Body of pancreas (tissue), 4 donors: ENCODE measurements at regions not wholly inside any gene's neighbourhood (a gene's known extent, or its start where the extent isn't known, plus 50 kb on each side); places are given as distances from the start of the nearest gene placed in this dataset.

Experiments used
- ATAC-seq: fragments of 150-250 bp; one replicate; pipeline ENCODE4 v1.9.1; 2016
- DNase-seq, 4 donors: peaks; one replicate each; pipeline ENCODE4 v3.0.0-alpha.2; 2019
- H3K27ac ChIP-seq, 4 donors: fragments of 200-600 bp; sonication (generic); 1 replicate in 3 of 4; 2 replicates in 1 of 4; pipeline versions ENCODE4 v1.5.1 to v1.6.1; 2016 to 2019; ENCODE audit warnings: mild to moderate bottlenecking in 1 of 4, mixed read lengths in 1 of 4, moderate library complexity in 1 of 4
- H3K27me3 ChIP-seq, 2 donors: fragments of 200-600 bp; sonication (generic); one replicate each; pipeline ENCODE4 v1.6.0; 2016; ENCODE audit warnings: mild to moderate bottlenecking in 1 of 2
- H3K36me3 ChIP-seq, 2 donors: fragments of 200-600 bp; sonication (generic); replicated peaks in 1 of 2; 2 replicates each; pipeline ENCODE4 v1.5.1; 2016; ENCODE audit warnings: low read depth in 2 of 2; ENCODE audit not compliant: insufficient read depth in 1 of 2
- H3K4me1 ChIP-seq: fragments of 200-600 bp; sonication (generic); one replicate; pipeline ENCODE4 v1.6.0; 2016
- H3K4me3 ChIP-seq, 2 donors: fragments of 200-600 bp; sonication (generic); 1 replicate in 1 of 2; 2 replicates in 1 of 2; pipeline ENCODE4 v1.5.1; 2016 to 2019
- H3K9me3 ChIP-seq, 3 donors: fragments of 200-600 bp; sonication (generic); 1 replicate in 2 of 3; 2 replicates in 1 of 3; pipeline ENCODE4 v1.5.1; 2016
- POLR2A ChIP-seq, 3 donors: fragments of 450-650 bp; IDR thresholded peaks; one replicate each; pipeline ENCODE4 v1.6.1; 2016; ENCODE audit warnings: antibody characterized with exemption in 3 of 3, mild to moderate bottlenecking in 2 of 3
- WGBS, 2 donors: methylation state at CpG; one replicate each; pipeline ENCODE4 v1.1.5; 2017; 5-methylcytosine and 5-hydroxymethylcytosine counted together
- intact Hi-C: fragments of 100-400 bp; cut with DNase I; formaldehyde crosslinking; loops from one replicate; pipeline ENCODE4 v1.15.1; 2023
- TF ChIP-seq, protein P1 (sequence below), 7 experiments: fragments of 450-650 bp in 4 of 7; fragments of 200-600 bp in 3 of 7; sonication (generic) in 3 of 7; IDR thresholded peaks; one replicate each; pipeline ENCODE4 v1.5.1; 2016 to 2019; ENCODE audit warnings: antibody characterized with exemption in 7 of 7

DNA sequence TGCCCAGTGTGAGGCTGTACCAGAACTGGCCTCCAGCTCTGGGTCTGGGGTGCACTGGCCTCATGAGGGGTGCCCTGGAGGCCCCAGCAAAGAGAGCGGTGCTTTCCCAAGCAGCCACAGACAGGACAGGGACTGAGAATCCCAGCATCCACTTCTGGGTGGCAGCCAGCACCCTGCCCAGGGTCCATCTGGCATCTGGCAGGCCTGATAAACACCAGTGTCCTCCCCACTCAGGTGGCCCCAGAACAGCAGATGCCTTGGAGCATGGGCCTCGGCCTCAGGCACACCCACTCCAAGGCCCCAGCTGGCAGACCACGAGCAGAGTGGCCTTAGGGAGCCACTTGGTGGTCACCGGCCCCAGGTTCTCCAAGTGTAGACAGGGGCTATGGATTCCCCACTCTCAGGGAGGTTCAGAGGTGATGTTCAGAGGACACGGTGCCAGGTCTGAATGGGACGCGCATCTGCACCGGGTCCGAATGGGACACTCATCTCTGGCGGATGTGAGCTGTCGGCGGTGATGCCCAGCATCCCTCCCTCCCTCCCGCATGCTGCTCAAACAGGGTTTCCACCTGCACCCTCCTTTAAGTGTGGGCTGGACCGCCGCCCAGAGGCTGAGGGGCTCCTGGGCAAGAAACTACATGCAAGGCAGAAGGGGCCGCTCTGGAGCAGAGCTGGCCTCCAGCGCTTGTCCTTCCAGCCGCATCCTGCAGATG, 82.2 kb upstream of the GPC1 start:
- WGBS, 2 donors: 84 to 90% methylated on average over 8 to 18 of the region's 18 CpGs
- no peaks in the 10 kb centered on the region for H3K36me3 ChIP-seq
- no peak for TF ChIP-seq POLR2A (IDR thresholded peaks at IDR 0.05)
- TF ChIP-seq, protein P1, sequence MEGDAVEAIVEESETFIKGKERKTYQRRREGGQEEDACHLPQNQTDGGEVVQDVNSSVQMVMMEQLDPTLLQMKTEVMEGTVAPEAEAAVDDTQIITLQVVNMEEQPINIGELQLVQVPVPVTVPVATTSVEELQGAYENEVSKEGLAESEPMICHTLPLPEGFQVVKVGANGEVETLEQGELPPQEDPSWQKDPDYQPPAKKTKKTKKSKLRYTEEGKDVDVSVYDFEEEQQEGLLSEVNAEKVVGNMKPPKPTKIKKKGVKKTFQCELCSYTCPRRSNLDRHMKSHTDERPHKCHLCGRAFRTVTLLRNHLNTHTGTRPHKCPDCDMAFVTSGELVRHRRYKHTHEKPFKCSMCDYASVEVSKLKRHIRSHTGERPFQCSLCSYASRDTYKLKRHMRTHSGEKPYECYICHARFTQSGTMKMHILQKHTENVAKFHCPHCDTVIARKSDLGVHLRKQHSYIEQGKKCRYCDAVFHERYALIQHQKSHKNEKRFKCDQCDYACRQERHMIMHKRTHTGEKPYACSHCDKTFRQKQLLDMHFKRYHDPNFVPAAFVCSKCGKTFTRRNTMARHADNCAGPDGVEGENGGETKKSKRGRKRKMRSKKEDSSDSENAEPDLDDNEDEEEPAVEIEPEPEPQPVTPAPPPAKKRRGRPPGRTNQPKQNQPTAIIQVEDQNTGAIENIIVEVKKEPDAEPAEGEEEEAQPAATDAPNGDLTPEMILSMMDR (IDR thresholded peaks at IDR 0.05): no peak
- no peaks in the 10 kb centered on the region for H3K9me3 ChIP-seq
- no peak for ATAC-seq
- H3K27me3 ChIP-seq: no peaks in the 10 kb centered on the region
- no peak for DNase-seq
- no peak overlapping the region for H3K27ac ChIP-seq
- H3K4me3 ChIP-seq: no peak overlapping the region
- H3K4me1 ChIP-seq: no peaks in the 10 kb centered on the region
- intact Hi-C loops: no loop called here

DNA sequence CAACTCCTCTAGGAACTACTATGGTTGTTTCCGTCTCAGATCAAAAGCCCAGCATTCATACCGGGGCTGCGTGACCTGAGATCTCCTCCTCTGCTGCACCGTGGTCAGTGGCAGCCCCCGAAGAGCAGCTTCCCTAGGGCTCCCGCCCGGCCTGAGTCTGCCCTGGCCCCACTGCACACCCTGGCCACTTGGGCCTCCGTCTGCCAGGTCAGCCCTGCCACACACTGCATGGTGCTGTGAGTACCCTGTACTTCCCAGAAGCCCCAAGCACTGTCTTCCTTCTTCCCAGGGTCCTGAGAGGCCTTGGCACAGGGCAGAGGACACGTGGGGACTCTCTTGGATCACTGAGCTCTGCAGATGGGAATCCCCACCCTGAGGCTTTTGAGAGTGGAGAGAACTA, 81.5 kb upstream of the GPC1 start:
- intact Hi-C loops: no loop called here
- WGBS, 2 donors: 82 to 85% methylated on average over 5 to 9 of the region's 9 CpGs
- Histone ChIP-seq H3K36me3 (no peaks in the 10 kb centered on the region), H3K27me3 (no peaks in the 10 kb centered on the region), H3K27ac (no peak overlapping the region), H3K4me3 (no peak overlapping the region), H3K9me3 (no peaks in the 10 kb centered on the region), H3K4me1 (no peaks in the 10 kb centered on the region)
- ATAC-seq: no peak
- TF ChIP-seq, protein P1 (IDR thresholded peaks at IDR 0.05): no peak
- no peak for TF ChIP-seq POLR2A (IDR thresholded peaks at IDR 0.05)
- DNase-seq: no peak

DNA sequence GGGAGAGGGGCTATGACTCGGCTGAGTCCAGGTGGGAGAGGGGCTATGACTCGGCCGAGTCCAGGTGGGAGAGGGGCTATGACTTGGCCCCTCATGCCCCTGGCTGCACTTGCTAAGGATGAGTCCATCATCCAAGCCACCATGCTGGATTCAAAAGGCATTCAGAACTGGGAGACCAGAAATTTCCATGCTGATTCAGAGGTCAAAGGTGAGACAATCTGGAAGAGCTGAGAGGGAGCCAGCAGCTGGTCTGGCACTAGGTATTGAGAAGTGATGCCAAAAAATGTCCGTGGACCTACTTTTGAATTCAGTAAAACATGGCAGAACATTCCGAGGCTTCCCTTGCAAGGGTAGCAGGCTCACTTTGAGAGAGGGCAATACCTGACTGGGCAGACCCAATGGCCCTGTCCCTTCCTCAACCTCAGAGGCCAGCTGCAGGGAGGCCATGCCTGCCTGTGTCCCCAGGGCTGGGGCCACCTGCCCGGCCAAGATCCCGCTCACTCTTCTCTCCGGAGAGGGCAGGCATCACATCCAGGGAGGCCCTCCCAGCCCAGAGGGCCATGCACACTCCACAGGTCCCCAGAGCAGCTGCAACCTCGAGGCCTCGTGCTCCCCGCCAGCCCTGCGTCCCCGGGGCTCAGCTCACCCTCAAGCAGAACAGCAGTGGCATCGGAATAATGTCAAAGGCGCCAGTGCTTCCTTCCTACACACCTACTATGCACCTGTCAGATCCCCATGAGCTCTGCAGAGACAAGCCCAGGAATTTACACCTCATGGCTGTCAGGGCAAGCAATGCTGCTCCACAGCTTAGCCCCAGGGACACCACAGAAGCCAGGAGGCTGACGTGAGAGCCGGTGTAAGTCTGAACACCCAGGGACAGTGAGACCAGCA, 80.2 kb upstream of the GPC1 start:
- intact Hi-C loops: no loop called here
- DNase-seq (no peak), ATAC-seq (no peak)
- 70 to 77% methylated on average over 6 to 16 of the region's 17 CpGs for WGBS, 2 donors
- no peaks in the 10 kb centered on the region for H3K27me3 ChIP-seq
- H3K4me1 ChIP-seq: no peaks in the 10 kb centered on the region
- no peak for TF ChIP-seq POLR2A (IDR thresholded peaks at IDR 0.05)
- TF ChIP-seq, protein P1 (IDR thresholded peaks at IDR 0.05): no peak
- no peak overlapping the region for H3K27ac ChIP-seq
- H3K9me3 ChIP-seq: peaks cover 0 to 5% (median 0%) of the 10 kb centered on the region in 3 donors
- no peak overlapping the region for H3K4me3 ChIP-seq
- H3K36me3 ChIP-seq: no peaks in the 10 kb centered on the region

- Histone ChIP-seq H3K4me3 (no peak overlapping the region), H3K9me3 (peaks cover 0 to 9% (median 0%) of the 10 kb centered on the region in 3 donors), H3K36me3 (no peaks in the 10 kb centered on the region), H3K27ac (no peak overlapping the region), H3K27me3 (no peaks in the 10 kb centered on the region), H3K4me1 (no peaks in the 10 kb centered on the region)
- ATAC-seq (no peak), DNase-seq (no peak)
- 89 to 91% methylated on average over 12 to 17 of the region's 17 CpGs for WGBS, 2 donors
- TF ChIP-seq POLR2A (IDR thresholded peaks at IDR 0.05): no peak
- TF ChIP-seq, protein P1 (IDR thresholded peaks at IDR 0.05): no peak
- intact Hi-C loops: no loop called here
Observed at GRCh38 chr2:240355962-240356361, 79.5 kb upstream of the GPC1 start.
